ENCODE measurements at regions not wholly inside any gene's neighbourhood (a gene's known extent, or its start where the extent isn't known, plus 50 kb on each side); places are given as distances from the start of the nearest gene placed in this dataset.
"Not testable (repeated sequence)": the region's sequence is repeated elsewhere in the genome, so short reads cannot be mapped to it uniquely, and the experiment has no call there.

DNA sequence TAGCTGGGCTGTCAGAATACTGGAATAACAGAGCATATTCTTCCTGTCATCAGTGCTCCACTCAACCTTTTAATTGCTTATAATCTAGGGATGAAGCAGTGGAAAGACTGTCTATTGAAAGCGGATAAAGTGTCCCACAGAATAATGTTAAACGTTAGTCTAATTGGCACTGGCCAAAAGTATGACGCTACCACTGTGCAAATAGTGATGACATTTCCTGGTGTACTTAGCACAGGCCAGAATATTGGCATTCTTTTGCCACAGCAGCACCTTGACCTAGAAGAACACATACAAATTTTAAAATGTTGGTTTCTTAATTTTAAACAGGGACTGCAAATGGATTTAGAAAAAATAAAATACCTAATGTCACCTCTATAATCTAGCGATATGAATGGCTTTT lies 635.2 kb upstream of the SPANXN1 start:
- Histone ChIP-seq H3K27ac (ENCODE audit: low read depth, low read length, poor library complexity, severe bottlenecking) (no peak overlapping the region), H3K9ac (ENCODE audit: low read length) (no peak overlapping the region), H2AFZ (ENCODE audit: low read length) (no peak overlapping the region), H3K4me2 (ENCODE audit: low read length) (no peak overlapping the region), H3K4me3 (ENCODE audit: low read depth, low read length, poor library complexity, severe bottlenecking) (no peak overlapping the region), H3F3A (ENCODE audit: insufficient read depth, low read length) (no peaks in the 10 kb centered on the region), H4K20me1 (ENCODE audit: insufficient read depth, low read length) (no peaks in the 10 kb centered on the region), H3K79me2 (ENCODE audit: insufficient read depth, low read length) (no peaks in the 10 kb centered on the region), H3K27me3 (ENCODE audit: insufficient read depth, low read length) (no peaks in the 10 kb centered on the region), H3K4me1 (ENCODE audit: insufficient read depth, low read length, severe bottlenecking) (no peaks in the 10 kb centered on the region), H3K9me2 (ENCODE audit: low read depth, low read length) (no peaks in the 10 kb centered on the region), H3K9me3 (ENCODE audit: low read length) (no peaks in the 10 kb centered on the region), H3K36me3 (ENCODE audit: insufficient read depth, low read length) (no peaks in the 10 kb centered on the region)
- TF ChIP-seq EZH2 (IDR thresholded peaks at IDR 0.05; ENCODE audit: borderline replicate concordance, low read length), result no peak

DNA sequence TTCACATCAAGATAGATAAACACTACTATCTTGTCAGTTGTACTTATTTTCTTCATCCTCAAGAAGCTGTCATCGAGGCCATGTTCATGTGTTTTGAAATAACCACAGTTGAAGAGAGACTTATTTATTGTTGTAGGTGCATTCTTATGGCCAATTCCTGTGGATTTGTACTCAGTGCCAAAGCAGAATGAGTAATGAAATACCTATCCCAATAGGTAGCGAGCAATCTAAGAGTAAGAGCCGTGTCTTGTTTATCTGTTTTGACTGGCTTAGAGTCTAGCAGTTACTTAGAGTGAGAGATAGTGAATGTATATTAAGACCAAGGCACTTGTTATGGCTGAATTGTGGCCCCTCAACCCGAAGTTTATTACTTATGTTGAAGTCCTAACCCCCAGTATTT lies 631.0 kb upstream of the SPANXN1 start:
- no peak overlapping the region for H3K27ac ChIP-seq (ENCODE audit: low read depth, low read length, poor library complexity, severe bottlenecking)
- H3K4me1 ChIP-seq (ENCODE audit: insufficient read depth, low read length, severe bottlenecking), result no peaks in the 10 kb centered on the region
- no peaks in the 10 kb centered on the region for H3K36me3 ChIP-seq (ENCODE audit: insufficient read depth, low read length)
- no peaks in the 10 kb centered on the region for H4K20me1 ChIP-seq (ENCODE audit: insufficient read depth, low read length)
- no peak overlapping the region for H3K9ac ChIP-seq (ENCODE audit: low read length)
- no peak overlapping the region for H2AFZ ChIP-seq (ENCODE audit: low read length)
- TF ChIP-seq EZH2 (IDR thresholded peaks at IDR 0.05; ENCODE audit: borderline replicate concordance, low read length), result no peak
- TF ChIP-seq, protein P1, sequence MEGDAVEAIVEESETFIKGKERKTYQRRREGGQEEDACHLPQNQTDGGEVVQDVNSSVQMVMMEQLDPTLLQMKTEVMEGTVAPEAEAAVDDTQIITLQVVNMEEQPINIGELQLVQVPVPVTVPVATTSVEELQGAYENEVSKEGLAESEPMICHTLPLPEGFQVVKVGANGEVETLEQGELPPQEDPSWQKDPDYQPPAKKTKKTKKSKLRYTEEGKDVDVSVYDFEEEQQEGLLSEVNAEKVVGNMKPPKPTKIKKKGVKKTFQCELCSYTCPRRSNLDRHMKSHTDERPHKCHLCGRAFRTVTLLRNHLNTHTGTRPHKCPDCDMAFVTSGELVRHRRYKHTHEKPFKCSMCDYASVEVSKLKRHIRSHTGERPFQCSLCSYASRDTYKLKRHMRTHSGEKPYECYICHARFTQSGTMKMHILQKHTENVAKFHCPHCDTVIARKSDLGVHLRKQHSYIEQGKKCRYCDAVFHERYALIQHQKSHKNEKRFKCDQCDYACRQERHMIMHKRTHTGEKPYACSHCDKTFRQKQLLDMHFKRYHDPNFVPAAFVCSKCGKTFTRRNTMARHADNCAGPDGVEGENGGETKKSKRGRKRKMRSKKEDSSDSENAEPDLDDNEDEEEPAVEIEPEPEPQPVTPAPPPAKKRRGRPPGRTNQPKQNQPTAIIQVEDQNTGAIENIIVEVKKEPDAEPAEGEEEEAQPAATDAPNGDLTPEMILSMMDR (IDR thresholded peaks at IDR 0.05; ENCODE audit: low read length), result no peak
- H3K79me2 ChIP-seq (ENCODE audit: insufficient read depth, low read length), result no peaks in the 10 kb centered on the region
- no peak overlapping the region for H3K4me2 ChIP-seq (ENCODE audit: low read length)
- H3K9me2 ChIP-seq (ENCODE audit: low read depth, low read length), result no peaks in the 10 kb centered on the region
- H3K9me3 ChIP-seq (ENCODE audit: low read length), result no peaks in the 10 kb centered on the region
- H3F3A ChIP-seq (ENCODE audit: insufficient read depth, low read length), result no peaks in the 10 kb centered on the region
- H3K4me3 ChIP-seq (ENCODE audit: low read depth, low read length, poor library complexity, severe bottlenecking), result no peak overlapping the region
- no peaks in the 10 kb centered on the region for H3K27me3 ChIP-seq (ENCODE audit: insufficient read depth, low read length)

DNA sequence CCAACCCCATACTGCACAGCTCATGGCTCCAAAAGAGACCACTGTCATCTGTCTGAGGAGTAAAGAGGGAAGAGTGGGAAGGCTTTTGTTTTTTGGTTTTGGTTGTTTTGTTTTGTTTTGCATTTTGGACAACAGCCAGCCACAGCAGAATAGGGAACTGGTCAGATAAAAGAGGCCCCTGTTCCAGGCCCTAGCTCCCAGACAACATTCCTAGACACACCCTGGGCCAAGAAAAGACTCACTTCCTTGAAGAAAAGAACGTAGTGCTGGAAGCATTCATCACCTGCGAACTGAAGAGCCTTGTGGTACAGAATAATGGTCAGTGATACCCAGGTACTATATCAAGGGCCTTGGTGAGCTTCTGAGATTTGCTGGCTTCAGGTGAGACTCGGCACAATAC lies 619.4 kb upstream of the SPANXN1 start:
- peaks cover 14% of the 10 kb centered on the region for H3K4me1 ChIP-seq (ENCODE audit: insufficient read depth, low read length, severe bottlenecking)
- no peak overlapping the region for H3K9ac ChIP-seq (ENCODE audit: low read length)

DNA sequence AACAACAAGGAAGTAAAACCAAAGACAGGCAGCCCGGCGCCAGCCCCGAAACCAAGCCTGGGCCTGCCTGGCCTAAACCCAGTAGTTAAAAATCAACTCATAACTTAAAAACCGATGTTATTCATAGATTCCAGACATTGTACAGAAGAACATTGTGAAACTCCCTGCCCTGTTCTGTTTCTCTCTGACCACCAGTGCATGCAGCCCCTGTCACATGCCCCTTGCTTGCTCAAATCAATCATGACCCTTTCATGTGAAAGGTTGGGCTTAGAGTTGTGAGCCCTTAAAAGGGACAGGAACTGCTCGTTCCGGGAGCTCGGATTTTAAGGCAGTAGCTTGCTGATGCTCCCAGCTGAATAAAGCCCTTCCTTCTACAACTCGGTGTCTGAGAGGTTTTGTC lies 612.9 kb upstream of the SPANXN1 start:
- not testable (repeated sequence) for H3K9me2 ChIP-seq (ENCODE audit: low read depth, low read length); H3F3A ChIP-seq (ENCODE audit: insufficient read depth, low read length); H3K27me3 ChIP-seq (ENCODE audit: insufficient read depth, low read length); H3K9ac ChIP-seq (ENCODE audit: low read length); H3K36me3 ChIP-seq (ENCODE audit: insufficient read depth, low read length); H3K9me3 ChIP-seq (ENCODE audit: low read length); H2AFZ ChIP-seq (ENCODE audit: low read length); H4K20me1 ChIP-seq (ENCODE audit: insufficient read depth, low read length); H3K4me1 ChIP-seq (ENCODE audit: insufficient read depth, low read length, severe bottlenecking); H3K79me2 ChIP-seq (ENCODE audit: insufficient read depth, low read length); H3K4me3 ChIP-seq (ENCODE audit: low read depth, low read length, poor library complexity, severe bottlenecking)
- Histone ChIP-seq H3K4me2 (ENCODE audit: low read length) (peak overlapping the region; percentile 23; the same call in 1 of the 2 replicates), H3K27ac (ENCODE audit: low read depth, low read length, poor library complexity, severe bottlenecking) (peak overlapping the region; percentile 32)

More for the DNA sequence above, 619.4 kb upstream of the SPANXN1 start:
- no peak overlapping the region for H3K4me2 ChIP-seq (ENCODE audit: low read length)
- H4K20me1 ChIP-seq (ENCODE audit: insufficient read depth, low read length), result no peaks in the 10 kb centered on the region
- no peak overlapping the region for H3K27ac ChIP-seq (ENCODE audit: low read depth, low read length, poor library complexity, severe bottlenecking)
- no peak for TF ChIP-seq EZH2 (IDR thresholded peaks at IDR 0.05; ENCODE audit: borderline replicate concordance, low read length)
- TF ChIP-seq, protein P1 (IDR thresholded peaks at IDR 0.05; ENCODE audit: low read length), result no peak
- no peaks in the 10 kb centered on the region for H3K79me2 ChIP-seq (ENCODE audit: insufficient read depth, low read length)
- H2AFZ ChIP-seq (ENCODE audit: low read length), result no peak overlapping the region
- H3K36me3 ChIP-seq (ENCODE audit: insufficient read depth, low read length), result no peaks in the 10 kb centered on the region
- H3K9me2 ChIP-seq (ENCODE audit: low read depth, low read length), result no peaks in the 10 kb centered on the region
- H3K9me3 ChIP-seq (ENCODE audit: low read length), result no peaks in the 10 kb centered on the region
- H3F3A ChIP-seq (ENCODE audit: insufficient read depth, low read length), result no peaks in the 10 kb centered on the region
- H3K4me3 ChIP-seq (ENCODE audit: low read depth, low read length, poor library complexity, severe bottlenecking), result no peak overlapping the region
- H3K27me3 ChIP-seq (ENCODE audit: insufficient read depth, low read length), result no peaks in the 10 kb centered on the region
